Stimulated activated CD4-positive, alpha-beta T cell treated with anti-CD3 and anti-CD28 coated beads, TNF-alpha, amount 100 ng/mL, for 24 hours (primary cell): ENCODE measurements at regions not wholly inside any gene's neighbourhood (a gene's known extent, or its start where the extent isn't known, plus 50 kb on each side); places are given as distances from the start of the nearest gene placed in this dataset.
A peak's percentile ranks its signal among the peaks of the same experiment; 100 is the strongest.
"Not testable (repeated sequence)": the region's sequence is repeated elsewhere in the genome, so short reads cannot be mapped to it uniquely, and the experiment has no call there.

ENCODE experiments used
- DNase-seq, 3 experiments: peaks; one replicate each; pipeline ENCODE4 v3.0.0-alpha.2; 2020; ENCODE audit warnings: low read depth in 3 of 3

DNA sequence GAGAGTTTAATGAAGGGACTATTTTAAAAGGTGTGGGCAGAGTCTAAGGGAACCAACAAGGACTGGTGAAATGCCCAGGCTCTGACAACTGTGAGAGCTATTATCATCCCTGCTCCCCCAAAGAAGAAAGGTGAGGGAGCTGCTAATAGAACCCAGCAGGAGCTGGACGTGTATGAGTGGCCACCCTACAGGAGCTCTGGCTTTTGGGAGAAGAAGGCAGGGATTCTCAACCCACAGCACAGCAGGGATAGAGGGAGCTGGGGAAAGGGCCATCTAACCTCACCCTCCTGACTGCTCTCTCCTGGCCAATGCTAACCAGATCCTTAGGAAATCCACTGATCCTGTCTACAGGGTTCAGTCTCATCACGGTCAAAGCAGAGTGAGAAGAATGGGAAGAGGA is 57.1 kb downstream of the GRIN2B start:
- DNase-seq: no peak

DNA sequence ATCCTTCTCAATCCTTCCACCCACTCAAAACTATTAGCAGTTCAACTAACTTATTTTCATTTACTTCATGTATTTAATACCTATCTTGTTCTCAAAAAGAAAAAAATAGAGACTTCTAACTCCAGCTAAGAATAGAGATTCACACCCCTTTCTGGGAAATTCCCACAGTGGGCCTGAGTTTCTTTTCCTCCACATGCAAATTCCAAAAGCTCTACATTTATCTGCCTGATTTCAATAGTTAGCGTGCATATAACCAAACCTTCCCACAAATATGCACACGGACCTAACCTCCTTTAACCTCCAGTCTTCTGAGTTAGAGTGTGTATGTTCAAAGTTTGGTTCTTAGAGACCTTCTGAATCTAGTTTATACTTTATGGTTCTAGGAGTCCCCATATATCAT is 62.5 kb downstream of the GRIN2B start:
- DNase-seq: no peak

DNA sequence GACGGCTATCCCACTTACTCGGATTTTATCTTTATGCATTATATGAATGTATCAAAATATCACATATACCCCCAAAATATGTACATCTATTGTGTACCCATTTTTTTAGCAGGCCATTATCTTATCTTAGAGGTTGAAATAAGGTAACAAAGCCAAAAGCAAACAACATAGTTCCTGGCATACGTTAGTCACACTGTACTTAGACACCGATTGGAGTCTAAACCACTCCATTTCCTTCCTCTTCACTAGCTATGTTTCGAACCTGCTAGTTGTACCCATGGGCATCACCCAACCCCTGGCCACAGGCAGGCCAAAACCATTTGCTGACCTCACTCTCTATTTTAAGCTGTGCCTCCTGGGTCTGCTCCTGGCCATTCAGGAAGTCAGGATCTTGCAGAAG is 66.3 kb downstream of the GRIN2B start:
- DNase-seq: no peak

GRCh38 chr12:13913371-13913770 is 68.0 kb downstream of the GRIN2B start:
- no peak for DNase-seq

- DNase-seq: no peak
Observed at GRCh38 chr12:13911756-13912554, 69.4 kb downstream of the GRIN2B start.

DNA sequence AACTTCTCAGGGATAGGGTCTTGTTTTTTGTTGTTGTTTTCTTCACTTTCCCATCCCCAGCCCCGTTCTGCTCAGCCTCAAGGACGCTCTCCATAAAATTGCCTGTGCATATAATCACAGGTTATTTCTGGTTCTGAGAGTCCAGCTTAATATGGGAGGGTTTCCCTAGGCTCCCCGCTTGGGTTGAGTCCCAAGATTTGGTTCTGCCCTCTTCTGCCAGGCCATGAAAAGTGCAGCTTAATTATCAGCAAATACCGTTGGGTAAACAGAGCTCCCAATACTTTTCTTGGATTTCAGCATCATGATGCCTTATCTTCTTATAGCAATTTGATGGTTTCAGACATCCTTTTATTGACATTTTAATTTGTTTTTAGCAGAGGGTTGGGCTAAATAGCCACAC is 75.6 kb downstream of the GRIN2B start:
- DNase-seq: no peak

- no peak for DNase-seq
Observed at GRCh38 chr12:13900718-13901117, 80.7 kb downstream of the GRIN2B start.

- not testable (repeated sequence) for DNase-seq
Observed at GRCh38 chr12:13898387-13898786, 83.0 kb downstream of the GRIN2B start.

DNA sequence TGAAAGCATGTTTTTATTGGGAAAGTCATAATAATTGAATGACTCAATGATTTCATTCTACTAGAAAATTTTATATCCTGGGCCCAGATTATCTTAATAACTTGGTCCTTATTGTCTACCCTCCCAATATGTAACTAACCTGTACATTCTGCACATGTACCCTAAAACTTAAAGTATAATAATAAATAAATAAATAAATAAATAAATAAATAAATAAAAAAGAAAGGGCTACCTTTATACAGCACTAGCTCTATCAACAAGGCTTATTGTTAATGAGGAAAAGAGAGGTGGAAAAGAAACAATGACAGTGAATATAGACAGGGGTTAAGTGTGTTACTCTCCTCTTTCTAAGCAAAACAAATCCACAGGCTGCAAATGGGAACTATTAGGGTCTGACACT is 83.6 kb downstream of the GRIN2B start:
- DNase-seq: no peak

GRCh38 chr12:13896063-13896626 is 85.3 kb downstream of the GRIN2B start:
- no peak for DNase-seq

- DNase-seq: no peak
Observed at GRCh38 chr12:13891902-13892301, 89.5 kb downstream of the GRIN2B start.

GRCh38 chr12:13890943-13891342 is 90.5 kb downstream of the GRIN2B start:
- no peak for DNase-seq

DNA sequence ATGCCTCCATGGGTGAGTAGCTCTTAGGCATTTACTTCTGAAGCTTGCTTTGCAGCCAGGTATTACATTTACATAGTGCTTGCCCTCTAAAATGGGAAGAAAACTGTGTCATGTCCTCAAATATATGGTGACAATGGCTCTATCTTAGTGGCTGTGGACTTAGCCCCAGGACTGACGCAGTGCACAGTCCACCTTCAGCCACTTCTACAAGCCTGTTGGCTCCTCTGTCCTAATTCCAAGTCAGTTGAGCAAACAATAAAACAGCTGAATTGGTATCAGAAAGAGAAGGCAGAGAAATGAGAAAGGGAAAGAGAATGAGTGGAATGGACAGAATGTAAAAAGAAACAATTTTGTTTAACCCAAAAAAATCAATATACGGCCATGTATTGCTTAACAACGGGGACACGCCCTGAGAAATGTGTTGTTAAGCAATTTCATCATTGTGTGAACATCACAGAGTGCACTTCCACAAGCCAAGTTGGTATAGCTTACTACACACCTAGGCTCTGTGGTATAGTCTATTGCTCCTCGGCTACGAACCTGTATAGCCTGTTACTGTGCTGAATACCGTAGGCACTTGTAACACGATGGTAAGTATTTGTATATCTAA is 93.5 kb downstream of the GRIN2B start:
- no peak for DNase-seq

- DNase-seq: no peak
Observed at GRCh38 chr12:13882176-13882575, 99.2 kb downstream of the GRIN2B start.

DNA sequence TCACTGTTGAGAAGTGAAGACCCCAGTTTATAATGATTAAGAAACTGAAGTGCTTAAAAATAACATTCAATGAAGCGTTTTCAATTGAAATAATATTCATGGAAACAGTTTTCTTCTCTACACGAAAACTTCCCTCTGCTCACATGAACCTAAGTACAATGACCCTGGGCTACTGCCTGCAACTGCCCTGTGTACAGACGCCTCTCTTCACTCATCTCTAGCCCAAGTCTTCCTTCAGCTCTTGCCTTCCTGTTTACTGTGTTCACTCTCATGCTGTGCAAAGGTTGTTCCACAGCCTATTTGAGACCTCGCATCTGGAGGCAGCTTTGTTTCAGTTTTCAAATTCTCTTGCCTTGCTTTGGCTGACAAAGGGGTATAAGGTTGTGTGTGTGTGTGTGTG is 100.8 kb downstream of the GRIN2B start:
- DNase-seq: no peak

DNA sequence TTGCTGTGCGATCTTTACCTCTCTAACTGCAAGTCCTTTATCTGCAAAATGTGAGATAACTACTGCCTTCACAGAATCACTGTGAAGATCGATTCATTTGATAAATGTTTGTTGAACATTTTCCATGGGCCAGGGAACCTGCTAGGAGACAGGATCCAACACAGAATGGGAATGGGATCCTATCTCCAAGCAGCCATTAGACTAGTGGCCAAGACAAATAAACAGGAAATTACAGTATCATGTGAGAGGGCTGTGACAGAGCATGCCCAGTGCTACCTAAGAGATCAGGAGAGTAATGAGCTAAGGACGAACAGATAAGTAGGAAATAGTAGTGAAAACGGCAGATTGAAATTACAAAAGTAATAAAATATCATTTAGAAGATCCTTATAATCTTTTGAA is 105.7 kb downstream of the GRIN2B start:
- no peak for DNase-seq

DNA sequence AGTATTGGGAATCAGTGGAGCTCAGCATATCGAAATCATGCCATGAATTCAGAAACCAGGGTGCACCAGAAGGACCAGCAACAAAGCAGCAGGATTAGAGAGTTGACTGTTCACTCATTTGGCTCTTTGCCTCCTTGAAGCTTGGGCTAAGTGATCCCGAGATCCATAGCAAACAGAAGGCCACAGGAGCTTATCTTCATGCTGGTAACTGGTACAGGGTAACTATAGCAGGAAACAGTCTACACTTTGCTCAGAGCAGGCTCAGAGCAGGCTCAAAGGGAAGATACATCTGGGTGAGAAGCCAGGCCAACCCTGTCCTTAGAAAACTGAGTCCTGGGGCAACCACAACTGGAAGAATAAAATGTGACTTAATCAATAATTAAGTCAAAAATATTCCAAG is 111.1 kb downstream of the GRIN2B start:
- no peak for DNase-seq

DNA sequence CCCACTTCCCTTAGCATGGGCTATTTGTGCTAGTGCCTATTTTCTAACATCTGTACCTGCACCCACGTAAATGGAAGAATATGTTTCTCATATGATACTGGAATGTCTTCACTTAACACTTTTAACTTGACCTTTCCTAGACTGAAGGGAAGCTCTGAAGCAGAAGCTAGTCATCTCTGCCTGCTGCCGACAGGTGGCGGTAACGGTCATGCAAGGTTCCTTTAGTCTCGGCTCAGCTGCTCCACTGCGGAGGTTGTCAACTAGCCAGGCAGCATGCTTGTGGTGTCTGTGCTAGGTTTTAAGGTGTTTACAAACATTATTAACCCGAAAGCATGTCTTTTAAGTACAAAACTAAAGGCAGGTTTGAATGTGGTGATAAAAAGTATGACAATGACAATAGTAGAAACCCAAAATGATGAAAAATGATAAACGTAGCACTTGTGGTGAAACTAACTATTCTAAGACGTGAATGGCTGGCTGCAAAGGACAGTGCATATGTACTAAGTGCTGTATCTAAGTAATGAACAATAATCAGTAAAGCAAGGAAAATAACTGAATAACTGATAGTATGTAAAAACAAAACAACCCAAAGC is 117.2 kb downstream of the GRIN2B start:
- DNase-seq: peak; percentile 22 to 59 (median 25)

DNA sequence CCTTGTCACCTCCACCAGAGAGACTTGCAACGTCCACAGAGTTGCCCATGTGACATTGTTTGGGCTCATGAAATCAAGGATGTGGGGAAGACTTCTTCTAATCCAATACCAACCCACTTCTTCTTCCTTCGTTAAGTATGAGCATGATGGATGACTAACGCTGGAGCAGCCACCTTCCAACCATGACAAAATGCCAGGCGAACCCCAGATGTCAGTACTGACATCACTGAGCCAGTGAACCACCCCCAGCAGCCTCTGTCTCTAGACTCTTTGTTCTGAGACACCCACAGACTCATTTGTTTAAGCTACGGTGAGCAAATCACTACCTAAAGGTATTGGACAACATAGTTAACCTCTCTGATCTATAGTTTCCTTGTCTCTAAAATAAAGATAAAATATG is 123.7 kb downstream of the GRIN2B start:
- DNase-seq: no peak

DNA sequence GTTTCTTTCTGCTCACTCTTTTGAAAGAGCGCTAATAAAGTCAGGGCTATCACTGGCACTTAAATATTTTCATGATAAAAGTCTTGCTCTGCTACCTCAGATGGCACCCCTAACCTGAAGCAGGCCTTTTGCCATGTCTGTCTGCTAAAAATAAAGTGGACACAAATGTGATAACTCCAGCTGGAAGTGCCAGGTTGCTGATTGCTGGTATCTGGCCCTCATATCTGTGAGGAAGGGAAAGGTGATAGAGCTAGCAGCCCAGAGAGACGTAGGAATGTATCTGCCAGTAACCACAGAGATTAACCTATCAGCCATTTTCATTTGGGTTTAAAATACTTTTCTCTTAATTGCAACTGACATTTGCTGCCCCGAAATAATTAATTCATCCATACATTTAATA is 127.9 kb downstream of the GRIN2B start:
- no peak for DNase-seq

GRCh38 chr12:13851828-13852227 is 129.6 kb downstream of the GRIN2B start:
- DNase-seq: no peak

- no peak for DNase-seq
Observed at GRCh38 chr12:13849456-13849855, 131.9 kb downstream of the GRIN2B start.

- no peak for DNase-seq
Observed at GRCh38 chr12:13843841-13844240, 137.6 kb downstream of the GRIN2B start.
